ENCODE measurements at regions not wholly inside any gene's neighbourhood (a gene's known extent, or its start where the extent isn't known, plus 50 kb on each side); places are given as distances from the start of the nearest gene placed in this dataset.

DNA sequence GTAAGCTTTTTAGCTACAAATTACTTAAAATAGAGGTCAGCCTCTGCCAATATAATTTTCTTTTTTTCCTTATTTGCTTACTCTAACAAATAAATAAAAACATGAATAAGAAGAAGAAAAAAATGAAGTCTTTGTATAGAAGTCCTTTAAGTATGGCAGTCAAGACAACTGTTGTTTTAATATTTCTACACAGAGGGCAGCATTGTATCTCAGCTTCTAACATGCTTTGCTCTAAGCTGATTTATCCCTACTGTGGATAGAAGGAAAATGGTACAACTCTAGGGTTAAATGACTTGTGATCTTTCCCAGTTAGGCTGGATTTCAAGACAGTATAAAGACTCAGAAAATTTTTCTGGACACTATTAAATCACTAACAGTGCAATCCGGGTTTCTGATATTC, 104.3 kb upstream of the MEIS2 start:
- Mint-ChIP-seq H3K27me3 (ENCODE audit: unreplicated experiment) (no peaks in the 10 kb centered on the region), H3K36me3 (ENCODE audit: unreplicated experiment) (no peaks in the 10 kb centered on the region), H3K4me3 (ENCODE audit: unreplicated experiment) (no peak overlapping the region), H3K27ac (ENCODE audit: unreplicated experiment) (no peak overlapping the region), H3K4me1 (ENCODE audit: low read depth, unreplicated experiment) (no peaks in the 10 kb centered on the region), H3K9me3 (ENCODE audit: unreplicated experiment) (no peaks in the 10 kb centered on the region)
- TF ChIP-seq, protein P1, sequence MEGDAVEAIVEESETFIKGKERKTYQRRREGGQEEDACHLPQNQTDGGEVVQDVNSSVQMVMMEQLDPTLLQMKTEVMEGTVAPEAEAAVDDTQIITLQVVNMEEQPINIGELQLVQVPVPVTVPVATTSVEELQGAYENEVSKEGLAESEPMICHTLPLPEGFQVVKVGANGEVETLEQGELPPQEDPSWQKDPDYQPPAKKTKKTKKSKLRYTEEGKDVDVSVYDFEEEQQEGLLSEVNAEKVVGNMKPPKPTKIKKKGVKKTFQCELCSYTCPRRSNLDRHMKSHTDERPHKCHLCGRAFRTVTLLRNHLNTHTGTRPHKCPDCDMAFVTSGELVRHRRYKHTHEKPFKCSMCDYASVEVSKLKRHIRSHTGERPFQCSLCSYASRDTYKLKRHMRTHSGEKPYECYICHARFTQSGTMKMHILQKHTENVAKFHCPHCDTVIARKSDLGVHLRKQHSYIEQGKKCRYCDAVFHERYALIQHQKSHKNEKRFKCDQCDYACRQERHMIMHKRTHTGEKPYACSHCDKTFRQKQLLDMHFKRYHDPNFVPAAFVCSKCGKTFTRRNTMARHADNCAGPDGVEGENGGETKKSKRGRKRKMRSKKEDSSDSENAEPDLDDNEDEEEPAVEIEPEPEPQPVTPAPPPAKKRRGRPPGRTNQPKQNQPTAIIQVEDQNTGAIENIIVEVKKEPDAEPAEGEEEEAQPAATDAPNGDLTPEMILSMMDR (IDR thresholded peaks at IDR 0.05; ENCODE audit: partially characterized antibody, unreplicated experiment), result no peak
- DNase-seq, result no peak

DNA sequence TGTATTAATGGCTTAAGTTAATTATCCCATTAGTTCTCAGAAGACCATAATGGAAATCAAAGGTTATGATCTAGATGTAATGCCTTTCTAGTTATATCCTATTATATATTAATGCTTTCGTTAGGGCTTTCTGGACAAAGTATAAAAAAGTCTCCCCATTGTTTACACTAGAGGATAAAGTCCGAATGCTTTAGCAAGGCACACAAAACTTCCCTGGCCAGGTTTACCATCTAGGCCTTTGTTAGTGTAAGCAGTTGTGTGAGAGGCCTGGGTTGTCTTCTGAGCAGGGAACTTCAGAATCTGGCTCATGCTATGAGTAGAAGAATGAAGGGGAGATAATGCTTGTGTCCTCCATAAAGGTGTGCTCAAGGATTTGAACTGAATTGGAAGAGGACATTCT, 106.3 kb upstream of the MEIS2 start:
- H3K36me3 Mint-ChIP-seq (ENCODE audit: unreplicated experiment), result no peaks in the 10 kb centered on the region
- H3K4me3 Mint-ChIP-seq (ENCODE audit: unreplicated experiment), result no peak overlapping the region
- TF ChIP-seq, protein P1 (IDR thresholded peaks at IDR 0.05; ENCODE audit: partially characterized antibody, unreplicated experiment), result no peak
- no peaks in the 10 kb centered on the region for H3K27me3 Mint-ChIP-seq (ENCODE audit: unreplicated experiment)
- DNase-seq, result no peak
- H3K27ac Mint-ChIP-seq (ENCODE audit: unreplicated experiment), result no peak overlapping the region
- no peaks in the 10 kb centered on the region for H3K4me1 Mint-ChIP-seq (ENCODE audit: low read depth, unreplicated experiment)
- H3K9me3 Mint-ChIP-seq (ENCODE audit: unreplicated experiment), result no peaks in the 10 kb centered on the region

DNA sequence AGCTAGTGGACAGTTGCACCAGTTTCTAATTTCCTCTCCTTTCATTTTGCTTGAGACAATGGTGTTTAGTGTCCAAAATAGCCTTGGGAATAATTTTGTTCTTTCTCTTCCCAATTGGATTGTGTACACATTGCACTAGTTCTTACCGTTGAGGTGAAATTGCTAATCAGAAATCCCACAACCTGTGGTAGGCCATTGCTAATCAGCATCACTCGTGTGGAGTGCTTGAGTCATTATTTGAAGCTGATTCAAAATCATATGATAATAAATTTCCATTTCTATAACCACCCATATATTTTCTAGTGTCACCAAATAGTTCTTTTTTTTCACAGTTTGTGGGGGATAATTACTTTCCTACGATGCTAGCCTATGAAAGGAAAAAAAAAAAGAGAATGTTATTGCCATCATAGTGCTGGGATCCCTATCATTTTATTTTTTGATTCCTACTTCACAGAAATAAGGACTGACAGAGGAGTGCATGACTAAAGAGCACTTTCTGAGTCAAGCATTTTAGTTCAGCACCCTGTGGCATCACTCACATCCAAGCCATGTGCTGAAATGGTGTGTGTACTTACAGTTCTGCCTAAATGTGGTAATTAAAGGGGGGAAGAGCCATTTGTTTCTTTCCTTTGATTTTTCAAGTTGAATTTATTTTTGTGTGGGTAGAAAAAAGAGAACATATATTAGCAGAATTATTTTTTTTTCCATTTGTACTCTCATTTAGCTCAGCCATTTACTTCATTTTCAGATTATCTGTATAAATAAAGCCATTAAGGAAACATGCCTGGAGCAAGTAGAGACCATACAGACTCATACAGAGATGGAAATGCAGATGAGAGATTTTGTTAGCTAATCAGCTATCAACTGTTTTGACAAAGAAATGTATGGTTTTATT, 108.0 kb upstream of the MEIS2 start:
- Mint-ChIP-seq H3K27ac (ENCODE audit: unreplicated experiment) (no peak overlapping the region), H3K27me3 (ENCODE audit: unreplicated experiment) (no peaks in the 10 kb centered on the region), H3K4me1 (ENCODE audit: low read depth, unreplicated experiment) (no peaks in the 10 kb centered on the region), H3K9me3 (ENCODE audit: unreplicated experiment) (no peaks in the 10 kb centered on the region), H3K4me3 (ENCODE audit: unreplicated experiment) (no peak overlapping the region), H3K36me3 (ENCODE audit: unreplicated experiment) (no peaks in the 10 kb centered on the region)
- DNase-seq, result no peak
- TF ChIP-seq, protein P1 (IDR thresholded peaks at IDR 0.05; ENCODE audit: partially characterized antibody, unreplicated experiment), result no peak

DNA sequence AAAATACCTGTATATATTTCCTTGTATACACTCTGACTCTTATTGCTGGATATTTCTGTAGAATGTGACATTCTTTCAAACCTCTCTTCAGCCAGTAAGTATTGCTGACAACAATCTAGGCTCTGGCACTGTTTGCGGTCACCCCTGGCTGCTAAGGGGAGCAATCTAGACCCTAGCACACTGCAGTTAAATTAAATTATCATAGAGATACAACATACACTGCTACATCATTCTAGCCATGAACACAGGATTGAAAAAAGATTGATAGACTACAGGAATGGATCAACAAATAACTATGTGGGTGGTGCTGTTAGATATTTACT, 108.7 kb upstream of the MEIS2 start:
- TF ChIP-seq, protein P1 (IDR thresholded peaks at IDR 0.05; ENCODE audit: partially characterized antibody, unreplicated experiment), result no peak

DNA sequence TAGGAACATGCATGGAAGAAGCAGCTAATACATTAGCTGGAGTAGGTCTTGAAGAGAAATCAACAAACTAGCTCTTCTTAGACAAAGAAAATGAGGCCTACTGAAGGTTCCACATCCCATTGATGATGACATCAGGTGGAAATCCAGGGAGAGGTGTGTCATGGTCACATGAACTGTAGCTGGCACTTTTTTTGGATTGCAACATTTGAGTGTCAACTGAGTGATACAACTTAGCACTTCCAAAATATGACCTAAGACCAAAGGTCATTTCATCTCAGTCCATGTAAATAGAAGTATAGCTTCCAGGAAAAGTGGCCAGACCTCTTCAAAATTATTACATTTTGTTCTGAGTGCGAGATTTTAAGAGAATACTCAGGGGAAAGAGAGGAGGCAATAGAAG, 117.2 kb upstream of the MEIS2 start:
- no peak for DNase-seq
- Mint-ChIP-seq H3K27ac (ENCODE audit: unreplicated experiment) (no peak overlapping the region), H3K4me1 (ENCODE audit: low read depth, unreplicated experiment) (no peaks in the 10 kb centered on the region), H3K27me3 (ENCODE audit: unreplicated experiment) (no peaks in the 10 kb centered on the region), H3K36me3 (ENCODE audit: unreplicated experiment) (no peaks in the 10 kb centered on the region), H3K4me3 (ENCODE audit: unreplicated experiment) (no peak overlapping the region), H3K9me3 (ENCODE audit: unreplicated experiment) (peaks cover 3% of the 10 kb centered on the region)
- TF ChIP-seq, protein P1 (IDR thresholded peaks at IDR 0.05; ENCODE audit: partially characterized antibody, unreplicated experiment), result no peak

More for the DNA sequence above, 108.7 kb upstream of the MEIS2 start:
- H3K4me1 Mint-ChIP-seq (ENCODE audit: low read depth, unreplicated experiment), result no peaks in the 10 kb centered on the region
- H3K9me3 Mint-ChIP-seq (ENCODE audit: unreplicated experiment), result no peaks in the 10 kb centered on the region
- no peaks in the 10 kb centered on the region for H3K27me3 Mint-ChIP-seq (ENCODE audit: unreplicated experiment)
- DNase-seq, result no peak
- H3K27ac Mint-ChIP-seq (ENCODE audit: unreplicated experiment), result no peak overlapping the region
- no peaks in the 10 kb centered on the region for H3K36me3 Mint-ChIP-seq (ENCODE audit: unreplicated experiment)
- H3K4me3 Mint-ChIP-seq (ENCODE audit: unreplicated experiment), result no peak overlapping the region

All from glutamatergic neuron (in vitro differentiated cells).